Suppressor macrophage (primary cell): ENCODE measurements at regions not wholly inside any gene's neighbourhood (a gene's known extent, or its start where the extent isn't known, plus 50 kb on each side); places are given as distances from the start of the nearest gene placed in this dataset.

Experiments
- DNase-seq, 4 experiments: peaks; one replicate each; pipeline ENCODE4 v3.0.0-alpha.2; 2020 to 2022

GRCh38 chr4:183852910-183853547 is 52.1 kb upstream of the STOX2 start:
- no peak for DNase-seq

GRCh38 chr4:183853548-183853940 is 51.6 kb upstream of the STOX2 start:
- DNase-seq, result no peak
